SU-DHL-6 (cell line): ENCODE measurements at regions not wholly inside any gene's neighbourhood (a gene's known extent, or its start where the extent isn't known, plus 50 kb on each side); places are given as distances from the start of the nearest gene placed in this dataset.

Experiments used
- EZH2phosphoT487 ChIP-seq: fragments of 200-600 bp; sonication (generic), shearing (Covaris generic); conservative IDR thresholded peaks from 2 replicates; pipeline ENCODE4 v1.6.1; 2018; ENCODE audit warnings: mild to moderate bottlenecking, antibody characterized with exemption, low read length, moderate library complexity, mixed read lengths
- TF ChIP-seq, protein P1 (sequence below): fragments of 200-600 bp; sonication (generic); IDR thresholded peaks from one replicate; pipeline ENCODE4 v1.5.1; 2017; ENCODE audit warnings: antibody characterized with exemption, mild to moderate bottlenecking, low read length, moderate library complexity; ENCODE audit not compliant: insufficient read depth, poor library complexity, severe bottlenecking

- TF ChIP-seq, protein P1, sequence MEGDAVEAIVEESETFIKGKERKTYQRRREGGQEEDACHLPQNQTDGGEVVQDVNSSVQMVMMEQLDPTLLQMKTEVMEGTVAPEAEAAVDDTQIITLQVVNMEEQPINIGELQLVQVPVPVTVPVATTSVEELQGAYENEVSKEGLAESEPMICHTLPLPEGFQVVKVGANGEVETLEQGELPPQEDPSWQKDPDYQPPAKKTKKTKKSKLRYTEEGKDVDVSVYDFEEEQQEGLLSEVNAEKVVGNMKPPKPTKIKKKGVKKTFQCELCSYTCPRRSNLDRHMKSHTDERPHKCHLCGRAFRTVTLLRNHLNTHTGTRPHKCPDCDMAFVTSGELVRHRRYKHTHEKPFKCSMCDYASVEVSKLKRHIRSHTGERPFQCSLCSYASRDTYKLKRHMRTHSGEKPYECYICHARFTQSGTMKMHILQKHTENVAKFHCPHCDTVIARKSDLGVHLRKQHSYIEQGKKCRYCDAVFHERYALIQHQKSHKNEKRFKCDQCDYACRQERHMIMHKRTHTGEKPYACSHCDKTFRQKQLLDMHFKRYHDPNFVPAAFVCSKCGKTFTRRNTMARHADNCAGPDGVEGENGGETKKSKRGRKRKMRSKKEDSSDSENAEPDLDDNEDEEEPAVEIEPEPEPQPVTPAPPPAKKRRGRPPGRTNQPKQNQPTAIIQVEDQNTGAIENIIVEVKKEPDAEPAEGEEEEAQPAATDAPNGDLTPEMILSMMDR: no peak
- TF ChIP-seq EZH2phosphoT487: no peak
These were observed 293.9 kb upstream of the PROX1 start for GRCh38 chr1:213693864-213694263.
